ENCODE measurements at regions not wholly inside any gene's neighbourhood (a gene's known extent, or its start where the extent isn't known, plus 50 kb on each side); places are given as distances from the start of the nearest gene placed in this dataset.

- Histone ChIP-seq H3K27me3 (ENCODE audit: control insufficient read depth in 2 of 2, insufficient read depth in 2 of 2, low read length in 2 of 2) (no peaks in the 10 kb centered on the region), H3K36me3 (ENCODE audit: control insufficient read depth in 2 of 2, extremely low read depth in 1 of 2, insufficient read depth in 2 of 2, low read length in 2 of 2) (no peaks in the 10 kb centered on the region), H3K4me3 (replicated peaks in 1 of 3; ENCODE audit: insufficient read depth in 1 of 3, low read depth in 1 of 3, low read length in 3 of 3) (no peak overlapping the region), H3K9ac (replicated peaks; ENCODE audit: extremely low read depth, insufficient read depth, low read length) (no peak overlapping the region), H3K9me3 (replicated peaks; ENCODE audit: control insufficient read depth, insufficient read depth, low read length) (no peaks in the 10 kb centered on the region), H3K79me2 (ENCODE audit: control insufficient read depth, insufficient read depth, low read length) (no peaks in the 10 kb centered on the region), H2AFZ (ENCODE audit: low read depth, low read length) (no peak overlapping the region), H3K4me1 (ENCODE audit: control insufficient read depth, extremely low read depth, insufficient read depth, low read length) (no peaks in the 10 kb centered on the region), H3K9me1 (replicated peaks; ENCODE audit: control insufficient read depth, extremely low read depth, insufficient read depth, low read length) (no peaks in the 10 kb centered on the region), H3K4me2 (ENCODE audit: insufficient read depth, low read length) (no peak overlapping the region), H4K20me1 (replicated peaks; ENCODE audit: control insufficient read depth, extremely low read depth, insufficient read depth, low read length) (no peaks in the 10 kb centered on the region), H3K27ac (ENCODE audit: insufficient read depth, low read depth, low read length) (no peak overlapping the region)
- CTCF ChIA-PET: no interaction called here
- no TSS peak for BruUV-seq (replicated peaks)
- FAIRE-seq (no peak), DNase-seq (ENCODE audit: low read depth, low spot score) (no peak)
- POLR2A ChIA-PET: no interaction called here
- dilution Hi-C loops (cut with MboI; ENCODE audit: extremely low pct_ligation_motif_present, low sequenced_read_pairs): no loop called here
- TF ChIP-seq JUN (IDR thresholded peaks at IDR 0.05; ENCODE audit: borderline replicate concordance, insufficient read depth, insufficient read length, low read depth) (no peak), EZH2 (IDR thresholded peaks at IDR 0.05; ENCODE audit: borderline replicate concordance, low read depth, low read length, severe bottlenecking) (no peak), POLR2A (IDR thresholded peaks at IDR 0.05; ENCODE audit: low read depth, low read length) (no peak), MAX (IDR thresholded peaks at IDR 0.05; ENCODE audit: insufficient read depth, insufficient read length) (no peak), FOS (IDR thresholded peaks at IDR 0.05; ENCODE audit: borderline replicate concordance, insufficient read depth, low read length) (no peak), MYC (IDR thresholded peaks at IDR 0.05; ENCODE audit: low read depth, low read length) (no peak), POLR2AphosphoS5 (IDR thresholded peaks at IDR 0.05; ENCODE audit: insufficient read depth, low read depth, low read length) (no peak), GATA2 (IDR thresholded peaks at IDR 0.05; ENCODE audit: insufficient read depth, insufficient read length, low read depth, low read length) (no peak)
- TF ChIP-seq, protein P1, sequence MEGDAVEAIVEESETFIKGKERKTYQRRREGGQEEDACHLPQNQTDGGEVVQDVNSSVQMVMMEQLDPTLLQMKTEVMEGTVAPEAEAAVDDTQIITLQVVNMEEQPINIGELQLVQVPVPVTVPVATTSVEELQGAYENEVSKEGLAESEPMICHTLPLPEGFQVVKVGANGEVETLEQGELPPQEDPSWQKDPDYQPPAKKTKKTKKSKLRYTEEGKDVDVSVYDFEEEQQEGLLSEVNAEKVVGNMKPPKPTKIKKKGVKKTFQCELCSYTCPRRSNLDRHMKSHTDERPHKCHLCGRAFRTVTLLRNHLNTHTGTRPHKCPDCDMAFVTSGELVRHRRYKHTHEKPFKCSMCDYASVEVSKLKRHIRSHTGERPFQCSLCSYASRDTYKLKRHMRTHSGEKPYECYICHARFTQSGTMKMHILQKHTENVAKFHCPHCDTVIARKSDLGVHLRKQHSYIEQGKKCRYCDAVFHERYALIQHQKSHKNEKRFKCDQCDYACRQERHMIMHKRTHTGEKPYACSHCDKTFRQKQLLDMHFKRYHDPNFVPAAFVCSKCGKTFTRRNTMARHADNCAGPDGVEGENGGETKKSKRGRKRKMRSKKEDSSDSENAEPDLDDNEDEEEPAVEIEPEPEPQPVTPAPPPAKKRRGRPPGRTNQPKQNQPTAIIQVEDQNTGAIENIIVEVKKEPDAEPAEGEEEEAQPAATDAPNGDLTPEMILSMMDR (IDR thresholded peaks at IDR 0.05; ENCODE audit: extremely low read depth in 1 of 2, insufficient read depth in 1 of 2, low read depth in 1 of 2, low read length in 2 of 2): no peak
- intact Hi-C loops (cut with micrococcal nuclease): no loop called here
Measured at GRCh38 chr1:73366734-73367413, 831.1 kb downstream of the LRRIQ3 start.

All from endothelial cell of umbilical vein (primary cell).